HG03039 (cell line): ENCODE measurements at regions not wholly inside any gene's neighbourhood (a gene's known extent, or its start where the extent isn't known, plus 50 kb on each side); places are given as distances from the start of the nearest gene placed in this dataset.

ENCODE experiments used
- ATAC-seq: cut with Tn5 transposase; IDR thresholded peaks from one replicate; pipeline ENCODE4 v1.9.1; 2021; ENCODE audit warnings: mild to moderate bottlenecking, moderate library complexity; ENCODE audit not compliant: unreplicated experiment

DNA sequence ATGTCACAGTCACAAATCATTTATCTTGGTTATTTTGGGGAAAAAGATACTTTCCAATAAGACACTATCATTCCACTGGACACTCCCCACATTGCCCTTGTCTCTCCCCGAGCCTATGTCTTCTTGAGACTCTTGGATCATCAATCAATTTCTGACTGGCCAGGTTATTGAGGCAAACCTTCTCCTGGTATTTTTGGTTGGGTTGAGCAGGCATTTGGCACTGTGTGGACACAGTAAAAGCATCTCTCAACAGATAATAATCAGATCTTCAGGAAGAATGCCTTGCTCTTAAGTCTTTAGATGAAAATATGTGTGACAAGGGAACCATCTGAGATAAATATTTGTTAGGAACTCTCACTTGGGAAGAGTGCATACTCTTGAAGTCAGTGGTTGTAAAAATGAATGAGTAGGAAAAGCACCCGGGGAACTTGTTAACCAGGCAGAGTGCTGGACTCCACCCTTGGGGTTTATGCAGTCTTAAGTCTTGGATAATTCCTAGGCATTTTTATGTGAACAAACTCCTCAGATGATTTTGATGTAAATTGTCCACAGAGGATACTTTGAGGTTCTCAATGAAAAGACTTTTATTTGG is 223.8 kb upstream of the CLINT1 start:
- ATAC-seq = no peak

DNA sequence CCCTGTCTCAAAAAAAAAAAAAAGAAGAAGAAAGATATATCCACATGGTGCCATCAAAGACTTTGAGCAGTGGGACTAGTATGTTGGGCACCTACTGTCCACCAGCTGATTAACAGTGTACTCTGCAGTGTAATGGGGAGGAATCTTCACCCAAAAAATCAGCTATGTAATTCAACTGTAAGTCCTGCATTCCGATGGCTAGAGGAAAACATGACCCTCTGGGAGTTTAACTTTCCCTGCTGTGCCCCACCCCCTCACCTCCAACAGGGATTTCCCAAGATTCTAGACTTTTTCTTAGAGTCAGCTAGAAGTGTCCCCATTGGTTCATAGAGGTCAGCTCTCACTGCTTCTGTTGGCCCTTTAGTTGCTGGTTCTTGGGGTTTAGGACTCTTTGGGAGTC is 221.2 kb upstream of the CLINT1 start:
- ATAC-seq = no peak

DNA sequence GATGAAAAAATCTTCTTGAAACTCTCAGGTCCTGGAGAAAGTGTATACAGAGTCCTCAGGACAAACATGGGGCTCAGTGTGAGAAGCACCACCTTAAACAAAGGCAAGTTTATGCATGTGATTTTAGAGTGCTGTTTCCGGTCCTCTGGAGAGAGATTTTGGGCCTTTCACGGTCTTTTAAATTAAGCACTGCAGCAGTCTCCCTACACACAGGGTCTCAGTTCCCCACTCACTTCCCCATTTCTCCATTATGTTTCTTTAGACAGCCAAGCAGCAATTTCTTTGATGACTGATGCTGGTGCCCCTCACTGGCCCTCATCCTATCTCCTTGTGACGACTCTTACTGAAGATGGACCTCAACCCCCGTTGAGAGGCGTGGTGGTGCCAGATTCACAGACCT is 220.2 kb upstream of the CLINT1 start:
- ATAC-seq = no peak

DNA sequence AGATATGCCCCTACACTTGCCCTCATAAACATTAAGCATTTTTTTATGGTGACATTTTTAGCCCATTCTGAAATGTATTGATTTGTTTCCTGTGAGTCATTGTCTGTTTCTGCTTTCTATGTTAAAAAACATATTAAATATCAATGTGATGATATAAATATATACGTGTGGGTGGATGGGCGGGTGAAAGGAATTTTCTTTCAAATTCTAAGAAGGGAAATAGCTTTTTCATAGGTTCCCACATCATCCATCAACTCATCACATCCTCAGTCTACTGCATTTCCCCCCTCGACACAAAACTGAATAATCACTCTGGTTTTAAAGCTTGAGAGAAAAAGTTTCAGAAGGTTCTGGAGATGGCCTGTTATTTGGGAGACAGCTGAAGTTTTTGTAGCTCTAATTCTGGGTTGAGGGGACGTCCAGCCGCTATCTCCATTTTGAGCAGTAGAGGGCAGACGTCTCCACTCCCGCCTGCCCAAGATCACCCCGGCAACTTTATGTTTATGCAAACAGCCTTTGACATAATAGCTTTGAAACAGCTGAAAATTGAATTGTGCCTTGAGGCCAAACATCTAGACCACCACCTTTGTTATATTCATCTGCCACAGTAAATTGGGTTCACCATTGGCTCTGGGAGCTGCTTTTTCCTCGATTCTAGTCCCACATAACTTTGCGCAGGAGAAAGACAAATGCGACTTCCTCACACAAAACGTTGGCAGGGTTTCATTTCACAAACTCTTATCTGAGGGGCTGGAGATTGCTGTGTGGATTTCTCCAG is 216.2 kb upstream of the CLINT1 start:
- no peak for ATAC-seq

DNA sequence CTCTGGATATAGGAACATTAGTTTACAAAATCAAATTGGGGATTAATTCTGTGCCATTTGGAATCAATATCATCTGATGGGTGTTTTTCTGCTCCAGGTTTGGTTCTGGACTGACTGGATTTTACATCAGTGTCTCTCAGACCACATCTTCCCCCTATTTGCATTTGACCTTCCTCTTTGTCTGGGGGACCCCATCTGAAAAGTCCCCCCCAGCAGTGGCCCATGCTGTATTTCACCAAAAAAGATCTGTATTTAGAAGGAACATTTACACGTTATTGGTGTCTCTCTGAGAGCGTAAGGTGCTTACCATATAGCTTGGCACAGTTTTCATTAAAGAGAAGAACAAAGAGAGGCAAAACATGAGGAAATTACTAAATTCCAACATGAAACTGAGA is 215.6 kb upstream of the CLINT1 start:
- no peak for ATAC-seq

DNA sequence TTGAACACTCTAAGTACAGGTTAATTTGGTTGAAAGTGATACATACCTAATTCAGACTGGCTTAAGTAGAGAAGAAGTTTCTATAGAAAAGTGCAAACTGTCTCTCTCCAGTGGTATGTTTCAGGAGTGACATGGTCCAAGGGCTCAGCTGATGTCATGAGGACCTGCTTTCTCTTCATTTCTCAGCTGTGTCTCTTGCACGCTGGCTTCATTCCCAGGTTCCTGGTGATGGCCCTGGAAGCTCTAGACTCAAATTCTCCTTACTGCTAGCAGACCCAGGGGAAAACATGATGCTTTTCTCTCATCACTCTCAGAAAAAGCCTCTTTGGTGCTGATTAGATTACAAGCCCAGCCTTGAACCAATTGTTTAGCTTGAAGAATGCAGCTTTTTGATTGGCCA is 211.9 kb upstream of the CLINT1 start:
- ATAC-seq = no peak

DNA sequence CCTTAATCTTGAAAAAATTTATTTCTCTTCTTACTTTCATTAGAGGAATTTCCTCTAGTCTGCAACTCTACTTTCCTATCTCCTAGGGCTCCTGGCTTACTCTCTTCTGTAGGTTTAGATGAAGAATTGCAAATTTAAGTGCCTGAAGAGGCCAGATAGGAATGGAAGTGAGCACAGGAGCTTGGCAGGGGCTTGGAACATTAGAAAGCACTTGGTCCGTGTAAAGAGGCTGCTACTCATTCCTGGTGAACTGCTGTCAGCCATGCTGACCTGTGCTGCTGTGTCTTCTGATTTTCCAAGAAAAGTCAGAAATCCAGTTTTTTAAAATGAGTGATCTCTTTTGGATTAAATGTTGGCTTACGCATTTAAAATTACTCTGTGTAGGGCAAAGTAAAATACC is 210.9 kb upstream of the CLINT1 start:
- no peak for ATAC-seq

DNA sequence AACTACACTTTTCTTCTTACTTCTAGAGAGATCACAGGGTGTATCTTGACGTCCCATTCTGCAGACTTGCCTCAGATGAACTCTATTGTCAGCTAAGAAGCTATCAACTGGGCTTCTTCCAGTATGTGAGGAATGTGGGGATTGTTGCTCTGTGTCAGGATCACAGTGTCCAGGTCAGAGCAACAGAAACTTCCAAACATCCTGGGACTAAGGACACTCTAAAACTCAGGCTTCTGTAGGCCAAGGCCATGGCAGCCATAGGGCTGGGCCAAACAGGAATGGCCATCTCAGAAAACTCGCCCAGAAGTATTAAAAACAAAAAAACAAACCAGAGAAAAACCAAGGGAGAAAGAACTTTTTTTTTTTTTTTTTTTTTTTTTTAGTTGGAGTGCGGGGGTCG is 210.0 kb upstream of the CLINT1 start:
- no peak for ATAC-seq

DNA sequence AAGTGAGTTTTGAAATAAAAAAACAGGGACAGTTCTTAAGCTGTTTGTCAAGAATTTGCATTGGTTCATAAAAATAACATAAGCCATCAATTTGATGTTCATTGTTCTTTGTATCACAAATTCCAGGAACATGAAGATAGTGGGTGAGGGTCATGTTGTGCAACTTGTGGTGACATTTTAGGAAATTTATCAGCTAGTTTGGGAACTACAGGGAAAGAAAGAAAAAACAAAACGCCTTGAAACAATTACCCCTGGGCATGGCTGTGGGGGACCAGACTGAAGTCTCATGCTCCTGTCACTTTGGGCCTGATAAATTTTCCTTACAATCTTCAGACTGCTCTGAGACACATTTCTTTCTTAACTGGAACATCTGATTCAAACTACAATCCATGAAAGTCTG is 207.1 kb upstream of the CLINT1 start:
- ATAC-seq = no peak

DNA sequence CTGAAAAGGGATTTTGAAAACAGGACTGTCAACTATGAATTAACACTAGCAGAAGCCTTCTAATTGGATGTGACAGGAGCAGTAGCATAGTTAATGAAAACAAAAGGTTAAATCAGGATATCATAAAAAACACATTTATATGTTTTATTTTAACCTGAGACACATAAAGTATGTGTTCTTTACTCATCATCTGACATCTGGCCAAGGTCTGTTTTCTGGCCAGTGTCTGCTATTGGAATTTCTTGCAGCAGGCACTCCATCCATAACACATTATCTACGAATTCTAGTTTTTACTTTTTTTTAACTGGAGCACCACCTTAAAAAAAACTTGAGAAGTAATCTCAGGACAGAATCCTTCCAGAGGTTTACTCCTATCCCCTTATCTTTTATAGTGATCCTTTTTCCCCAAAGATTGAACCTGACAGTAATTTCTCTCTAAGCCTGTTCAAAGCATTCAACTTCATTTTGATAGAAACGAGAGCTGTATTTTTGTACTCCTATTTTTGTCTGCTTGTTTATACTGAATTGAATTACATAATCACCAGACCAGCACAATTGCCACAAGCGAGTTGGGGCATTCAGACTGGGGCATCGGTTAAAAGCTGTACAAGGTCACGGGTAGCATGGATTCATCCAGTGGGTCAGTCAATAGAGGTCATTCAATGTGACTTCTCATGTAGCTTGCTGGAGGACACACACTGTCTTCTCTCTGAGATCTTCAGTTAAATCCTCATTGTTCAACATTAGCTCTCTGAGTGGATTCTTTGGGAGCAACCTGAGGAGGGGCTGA is 205.6 kb upstream of the CLINT1 start:
- ATAC-seq = no peak

DNA sequence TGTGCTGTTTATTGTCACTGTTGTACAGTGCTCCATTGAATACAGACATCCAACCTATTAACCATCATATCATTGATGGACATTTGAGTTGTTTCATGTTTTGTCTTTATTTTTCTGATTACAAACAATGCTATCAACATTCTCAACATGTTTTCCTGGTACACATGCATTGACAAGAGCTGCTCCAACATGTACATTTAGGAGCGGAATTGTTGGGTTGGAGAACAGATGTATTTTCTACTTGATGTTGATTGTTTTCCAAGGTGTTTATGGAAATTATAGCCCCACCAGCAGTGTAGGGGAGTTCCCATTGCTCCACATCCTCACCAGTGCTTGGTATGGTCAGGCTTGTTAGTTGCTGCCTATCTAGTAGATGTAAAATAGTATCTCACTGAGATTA is 204.1 kb upstream of the CLINT1 start:
- no peak for ATAC-seq

DNA sequence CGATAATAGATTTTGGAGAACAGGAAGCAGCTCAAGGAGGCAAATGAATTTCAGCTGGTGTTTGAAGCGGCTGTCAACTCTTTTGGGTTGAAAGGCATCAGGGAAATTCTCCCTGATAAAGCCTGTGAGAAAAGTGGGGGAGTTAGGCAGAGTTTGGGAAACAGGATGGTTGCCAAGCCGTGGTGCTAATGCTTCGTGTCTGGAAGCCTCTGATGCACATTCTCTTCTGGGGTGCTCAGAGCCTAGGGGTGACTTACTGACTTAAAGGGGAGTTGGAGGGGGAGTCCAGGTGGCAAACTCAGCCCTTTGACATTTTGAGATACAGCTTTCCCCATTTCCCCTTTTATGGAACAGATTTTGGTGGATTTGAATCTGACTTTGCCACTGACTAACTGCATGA is 202.5 kb upstream of the CLINT1 start:
- no peak for ATAC-seq

DNA sequence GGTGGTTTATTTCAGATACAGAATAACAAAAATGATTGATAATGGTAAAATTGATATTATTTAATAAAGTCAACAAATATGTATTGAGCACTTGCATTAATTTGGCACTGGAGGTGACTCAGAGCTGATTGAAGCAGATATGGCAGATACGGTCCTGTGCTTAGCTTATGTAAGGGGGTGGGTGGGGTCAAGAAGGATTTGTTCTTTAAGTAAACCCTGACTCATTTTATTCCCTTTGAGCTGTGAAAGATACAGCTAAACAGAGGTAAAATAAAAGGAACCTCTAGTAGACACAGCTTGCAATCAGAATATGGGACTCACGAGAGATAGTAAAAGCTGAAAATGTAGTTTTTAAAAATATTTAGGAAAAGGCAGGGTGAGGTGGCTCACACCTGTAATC is 201.3 kb upstream of the CLINT1 start:
- ATAC-seq = no peak

DNA sequence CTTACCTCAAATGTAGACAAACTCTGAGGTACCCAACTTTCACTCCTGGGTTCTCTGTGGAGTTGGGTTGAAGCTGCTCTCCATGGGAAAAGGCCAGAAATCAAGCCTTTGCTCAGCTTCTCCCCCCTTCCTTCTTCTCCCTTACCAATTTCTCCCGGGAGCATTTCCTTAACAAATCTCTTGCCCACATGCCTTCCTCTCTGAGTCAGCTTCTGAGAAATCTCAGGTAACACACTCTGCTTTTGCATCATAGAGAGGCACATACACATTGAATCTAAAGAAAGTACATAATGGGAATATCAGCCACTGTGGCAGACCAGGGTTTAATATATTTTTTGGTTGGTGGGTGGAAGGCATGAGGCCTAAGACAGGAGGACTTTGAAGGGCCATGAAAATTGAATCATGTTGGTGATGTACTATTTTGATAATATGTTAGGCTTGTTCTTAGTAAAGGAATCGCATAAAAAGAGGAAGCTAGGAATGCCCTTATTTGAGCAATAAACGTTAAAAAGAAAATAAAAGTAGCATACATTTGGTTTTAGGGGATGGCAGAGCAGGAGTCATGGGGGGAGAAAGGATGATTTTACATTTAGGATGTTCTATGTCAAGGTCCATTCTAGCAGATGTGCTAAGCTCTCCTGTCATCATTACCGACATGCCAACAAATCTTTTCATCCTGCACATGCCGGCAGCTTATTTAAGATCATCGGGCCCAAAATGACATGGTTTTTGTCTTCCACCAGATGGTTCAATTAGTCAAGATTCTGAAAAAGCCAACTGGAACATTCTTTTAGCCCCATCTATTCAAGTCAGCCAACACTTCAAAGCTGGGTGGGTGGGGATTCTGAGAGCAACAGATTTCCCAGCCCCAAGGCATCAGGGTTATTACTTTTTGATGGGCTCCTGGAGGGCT is 199.5 kb upstream of the CLINT1 start:
- no peak for ATAC-seq

DNA sequence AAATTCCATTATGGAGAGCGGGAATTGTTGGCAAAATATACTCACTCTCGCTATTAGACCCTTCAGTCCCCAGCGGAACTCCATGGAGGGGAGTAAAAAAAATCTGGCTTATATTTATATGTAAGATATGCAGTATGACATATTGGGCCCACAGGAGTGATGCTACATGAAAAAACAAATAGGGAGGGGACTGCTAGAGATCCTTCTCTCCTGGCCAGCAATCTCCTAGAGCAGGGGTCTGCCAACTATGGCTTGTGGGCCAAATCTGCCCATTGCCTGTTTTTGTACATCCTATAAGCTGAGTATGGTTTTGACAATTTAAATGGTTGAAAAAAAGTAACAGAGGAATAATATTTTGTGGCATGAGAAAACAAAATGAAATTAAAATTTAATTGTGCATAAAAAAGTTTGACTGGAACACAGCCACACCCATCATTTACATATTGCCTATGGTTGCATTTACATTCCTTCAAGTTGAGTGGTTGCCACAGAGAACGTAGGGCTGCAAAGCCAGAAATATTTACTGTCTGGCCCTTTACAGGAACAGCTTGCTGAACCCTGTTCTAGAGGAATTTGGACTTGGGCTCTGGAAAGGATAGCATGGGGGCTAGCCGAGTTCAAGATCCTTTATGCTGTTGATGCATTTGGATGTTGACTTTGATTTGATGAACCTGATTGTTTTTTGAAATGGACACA is 197.3 kb upstream of the CLINT1 start:
- ATAC-seq = no peak

DNA sequence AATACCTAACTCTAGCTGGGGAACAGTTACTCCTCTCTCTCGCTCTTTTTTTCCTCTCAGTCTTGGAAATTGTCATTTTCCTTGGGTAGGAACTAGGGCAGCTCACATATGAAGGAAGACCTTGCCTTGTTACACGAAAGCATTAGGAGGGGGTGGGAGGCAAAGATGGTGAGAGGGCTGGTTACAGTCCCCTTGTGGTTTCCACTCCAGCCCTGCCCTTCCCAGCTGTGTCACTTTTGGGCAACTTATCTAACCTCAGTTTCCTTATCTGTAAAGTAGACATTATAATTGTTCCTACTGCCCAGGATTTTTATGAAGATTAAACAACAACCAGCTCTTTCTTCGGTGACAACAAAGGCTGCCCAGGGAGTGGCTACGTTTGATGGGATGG is 196.2 kb upstream of the CLINT1 start:
- no peak for ATAC-seq

DNA sequence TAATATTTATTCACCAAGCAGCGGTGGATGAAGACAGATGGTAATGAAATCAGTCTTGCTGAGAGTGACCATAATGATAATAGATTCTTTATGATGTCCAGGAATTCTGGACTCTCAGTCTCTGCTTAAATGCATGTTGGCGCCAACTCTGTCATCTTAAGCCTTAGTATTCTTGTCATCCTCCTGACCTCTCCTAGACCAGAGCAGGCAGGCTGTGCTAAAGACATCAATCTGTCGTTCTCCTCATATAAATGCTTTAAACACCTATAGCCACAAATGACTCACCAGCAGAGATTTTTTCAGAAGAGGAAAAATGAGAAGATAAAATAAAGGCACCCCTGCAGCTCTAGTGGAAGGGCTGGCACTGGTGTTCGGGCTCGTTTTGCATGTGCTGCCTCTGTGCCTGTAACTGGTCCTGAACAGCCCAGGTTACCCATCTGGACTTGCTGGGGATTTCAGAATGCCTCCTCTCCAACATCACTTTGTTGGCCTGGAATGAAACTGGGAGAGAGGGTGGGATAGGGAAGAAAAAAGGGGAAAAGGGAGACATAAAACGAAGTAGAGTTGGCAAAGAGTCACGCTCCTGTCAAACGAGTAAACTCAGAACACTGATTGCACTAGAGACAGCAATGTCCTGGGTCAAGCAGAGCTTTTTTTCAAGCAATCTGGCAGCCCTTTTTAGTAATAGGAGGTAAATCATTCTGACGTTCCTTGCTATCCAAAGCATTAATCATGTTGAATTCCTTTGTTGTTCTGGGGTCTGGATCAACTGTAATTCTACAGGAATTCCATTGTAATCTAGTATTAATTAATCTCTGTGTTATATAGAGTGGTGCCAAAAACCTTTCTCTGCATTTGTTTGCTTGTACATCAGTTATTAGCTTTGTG is 195.5 kb upstream of the CLINT1 start:
- no peak for ATAC-seq

DNA sequence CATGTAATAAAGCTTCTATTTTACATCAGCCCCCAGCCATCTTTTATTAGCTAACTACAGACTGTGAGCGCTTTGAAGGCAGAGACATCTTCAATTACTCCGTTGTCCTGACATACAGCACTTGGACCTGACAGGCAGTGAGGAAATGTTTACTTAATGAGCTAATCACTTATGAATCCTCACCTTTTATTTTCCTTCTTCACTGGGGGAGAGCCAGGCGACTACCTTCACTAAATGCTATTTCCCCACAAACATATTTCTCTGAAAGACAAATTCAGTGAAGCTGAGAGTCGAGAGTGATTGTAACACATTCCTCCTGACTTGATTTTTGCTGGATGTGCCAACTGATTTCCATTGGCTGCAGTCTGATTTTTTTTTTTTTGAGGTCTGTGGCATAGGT is 192.1 kb upstream of the CLINT1 start:
- no peak for ATAC-seq

DNA sequence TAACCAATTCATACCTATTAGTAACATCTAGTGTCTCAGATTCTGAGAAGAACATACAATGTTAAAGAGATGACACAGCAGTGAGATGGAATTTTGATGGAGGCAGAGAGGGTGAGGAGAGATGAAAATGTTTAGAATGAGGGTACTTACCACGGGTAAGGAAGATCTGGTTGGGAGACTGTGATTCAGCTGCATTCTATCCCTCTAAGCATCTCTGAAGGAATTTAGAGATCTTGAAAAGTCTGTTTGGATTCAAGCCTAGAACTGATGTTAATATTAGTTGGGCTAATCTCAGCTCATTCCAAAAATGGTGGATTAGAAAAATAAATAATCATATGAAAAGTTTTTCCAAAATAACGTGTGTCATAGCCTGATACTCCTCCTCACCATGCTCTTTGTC is 191.5 kb upstream of the CLINT1 start:
- ATAC-seq = no peak

DNA sequence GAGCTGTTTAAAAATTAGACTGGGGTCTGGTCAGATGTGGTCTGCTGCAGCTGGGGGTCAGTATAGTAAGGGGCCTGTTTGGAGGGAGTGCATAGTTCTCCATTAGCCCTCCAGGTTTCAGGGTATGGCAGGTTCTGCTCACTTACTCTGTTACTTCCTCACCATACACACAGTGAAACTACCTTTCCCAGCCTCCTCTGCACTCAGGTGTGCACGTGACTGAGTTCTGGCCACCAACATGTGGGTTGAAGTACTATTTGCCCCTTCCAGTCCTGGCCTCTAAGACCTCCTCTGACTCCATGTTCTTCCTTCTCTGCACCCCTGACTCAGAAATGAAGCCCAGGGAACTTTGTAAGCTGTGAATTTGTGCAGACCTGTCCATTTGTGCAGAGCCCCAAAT is 190.5 kb upstream of the CLINT1 start:
- no peak for ATAC-seq
